ENCODE measurements at regions not wholly inside any gene's neighbourhood (a gene's known extent, or its start where the extent isn't known, plus 50 kb on each side); places are given as distances from the start of the nearest gene placed in this dataset.
A peak's percentile ranks its signal among the peaks of the same experiment; 100 is the strongest.

- Histone ChIP-seq H3K4me3 (peak overlapping the region; percentile 1), H3K27me3 (no peaks in the 10 kb centered on the region), H3K4me1 (peaks cover 33% of the 10 kb centered on the region), H3K27ac (peak overlapping the region; percentile 86), H3K36me3 (no peaks in the 10 kb centered on the region), H3K9me3 (no peaks in the 10 kb centered on the region)
- no peak for TF ChIP-seq POLR2A (IDR thresholded peaks at IDR 0.05)
- TF ChIP-seq EP300 (IDR thresholded peaks at IDR 0.05): peak; percentile 90
- TF ChIP-seq CTCF (IDR thresholded peaks at IDR 0.05): no peak
- TF ChIP-seq POLR2AphosphoS5 (IDR thresholded peaks at IDR 0.05): peak; percentile 48 to 91 (median 58)
- no peak for DNase-seq (ENCODE audit: low spot score in 2 of 2)
- WGBS: 21% methylated on average over 24 of the region's 24 CpGs
Measured at GRCh38 chr2:238596571-238597551, 170.1 kb downstream of the ASB1 start.

- Histone ChIP-seq H3K4me3 (no peak overlapping the region), H3K9me3 (no peaks in the 10 kb centered on the region), H3K27me3 (no peaks in the 10 kb centered on the region), H3K36me3 (no peaks in the 10 kb centered on the region), H3K4me1 (peaks cover 36% of the 10 kb centered on the region), H3K27ac (peak overlapping the region; percentile 85)
- TF ChIP-seq POLR2AphosphoS5 (IDR thresholded peaks at IDR 0.05) (no peak), CTCF (IDR thresholded peaks at IDR 0.05) (no peak), EP300 (IDR thresholded peaks at IDR 0.05) (no peak), POLR2A (IDR thresholded peaks at IDR 0.05) (no peak)
- 71% methylated on average over 11 of the region's 11 CpGs for WGBS
- DNase-seq (ENCODE audit: low spot score in 2 of 2): no peak
Measured at GRCh38 chr2:238597638-238598528, 171.2 kb downstream of the ASB1 start.

GRCh38 chr2:238598802-238599530, 172.2 kb downstream of the ASB1 start:
- 73% methylated on average over 14 of the region's 14 CpGs for WGBS
- no peak overlapping the region for H3K4me3 ChIP-seq
- TF ChIP-seq POLR2A (IDR thresholded peaks at IDR 0.05) (no peak), CTCF (IDR thresholded peaks at IDR 0.05) (no peak), POLR2AphosphoS5 (IDR thresholded peaks at IDR 0.05) (no peak), EP300 (IDR thresholded peaks at IDR 0.05) (no peak)
- H3K27ac ChIP-seq: no peak overlapping the region
- no peaks in the 10 kb centered on the region for H3K9me3 ChIP-seq
- peaks cover 36% of the 10 kb centered on the region for H3K4me1 ChIP-seq
- no peaks in the 10 kb centered on the region for H3K36me3 ChIP-seq
- no peak for DNase-seq (ENCODE audit: low spot score in 2 of 2)
- H3K27me3 ChIP-seq: no peaks in the 10 kb centered on the region

GRCh38 chr2:238599549-238600505, 173.1 kb downstream of the ASB1 start:
- no peak for DNase-seq (ENCODE audit: low spot score in 2 of 2)
- H3K36me3 ChIP-seq: no peaks in the 10 kb centered on the region
- WGBS: 89% methylated on average over 23 of the region's 29 CpGs
- H3K27me3 ChIP-seq: no peaks in the 10 kb centered on the region
- H3K4me1 ChIP-seq: peaks cover 36% of the 10 kb centered on the region
- no peak overlapping the region for H3K4me3 ChIP-seq
- no peaks in the 10 kb centered on the region for H3K9me3 ChIP-seq
- H3K27ac ChIP-seq: no peak overlapping the region
- TF ChIP-seq POLR2AphosphoS5 (IDR thresholded peaks at IDR 0.05) (no peak), CTCF (IDR thresholded peaks at IDR 0.05) (no peak), POLR2A (IDR thresholded peaks at IDR 0.05) (no peak), EP300 (IDR thresholded peaks at IDR 0.05) (no peak)

Data from suprapubic skin (tissue), 4 donors.